Suppressor macrophage treated with lipopolysaccharide for 4 hours (primary cell): ENCODE measurements at regions not wholly inside any gene's neighbourhood (a gene's known extent, or its start where the extent isn't known, plus 50 kb on each side); places are given as distances from the start of the nearest gene placed in this dataset.
"Not testable (repeated sequence)": the region's sequence is repeated elsewhere in the genome, so short reads cannot be mapped to it uniquely, and the experiment has no call there.

Source experiments
- DNase-seq: peaks from one replicate; pipeline ENCODE4 v3.0.0-alpha.2; 2020

GRCh38 chr13:61214551-61214950, 201.1 kb downstream of the PCDH20 start:
- no peak for DNase-seq

GRCh38 chr13:61205898-61206297, 209.8 kb downstream of the PCDH20 start:
- DNase-seq = not testable (repeated sequence)

DNA sequence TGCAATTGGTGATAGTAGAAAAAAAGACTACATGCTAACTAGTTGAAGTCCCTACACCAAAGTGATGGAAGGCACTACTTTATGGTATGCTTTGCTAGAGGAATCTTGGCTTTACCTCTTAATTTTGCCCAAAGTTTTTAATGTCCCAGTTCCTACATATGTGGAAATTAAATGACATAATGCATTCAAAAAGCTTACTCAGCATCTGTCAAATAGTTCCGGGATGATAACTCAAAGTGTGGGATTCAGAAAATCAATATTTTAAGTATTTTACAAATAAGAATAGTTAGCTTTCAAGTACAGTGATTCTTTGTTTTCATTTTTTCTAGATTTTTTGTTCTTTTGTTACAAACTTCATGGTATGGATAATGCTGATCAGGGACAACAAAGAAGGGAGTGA, 211.6 kb downstream of the PCDH20 start:
- no peak for DNase-seq

GRCh38 chr13:61202042-61202441, 213.6 kb downstream of the PCDH20 start:
- DNase-seq = no peak

DNA sequence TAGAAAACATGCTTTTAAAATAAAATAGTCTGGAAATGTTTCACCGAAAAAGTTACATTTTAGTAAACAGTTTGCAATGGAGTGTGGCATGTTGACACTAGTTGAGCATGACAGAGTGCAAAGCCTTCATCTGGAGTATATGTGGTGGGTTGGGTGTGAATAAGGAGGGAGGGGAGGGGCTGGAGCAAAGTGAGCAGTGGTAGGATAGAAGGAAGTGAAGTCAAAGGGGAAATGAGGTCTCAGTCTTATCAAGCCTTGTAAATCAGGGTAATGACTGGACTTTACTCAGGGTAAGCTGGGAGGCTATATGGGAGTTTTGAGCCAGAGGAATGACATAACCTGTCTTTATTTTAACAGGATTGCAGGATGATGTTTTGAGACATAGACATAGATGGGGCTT, 222.8 kb downstream of the PCDH20 start:
- no peak for DNase-seq

- DNase-seq = no peak
Measured at GRCh38 chr13:61188057-61188456, 227.6 kb downstream of the PCDH20 start.

DNA sequence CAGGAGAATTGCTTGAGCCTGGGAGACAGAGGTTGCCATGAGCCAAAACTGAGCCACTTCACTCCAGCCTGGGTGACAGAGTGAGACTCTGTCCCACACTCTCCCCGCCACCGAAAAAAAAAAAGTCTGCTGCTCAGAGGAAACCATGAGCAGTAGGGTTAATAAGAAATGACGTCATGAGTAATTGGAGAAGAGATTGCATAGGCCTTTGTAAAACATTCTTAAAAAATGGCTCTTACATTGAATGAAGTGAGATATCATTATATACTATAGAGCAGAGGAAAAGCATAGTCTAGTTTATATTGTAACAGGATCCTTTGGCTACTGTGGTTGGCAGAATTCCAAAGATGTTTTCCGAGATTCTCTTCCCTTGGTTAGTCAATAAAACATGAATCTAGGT, 228.2 kb downstream of the PCDH20 start:
- no peak for DNase-seq

GRCh38 chr13:61183670-61184069, 232.0 kb downstream of the PCDH20 start:
- no peak for DNase-seq

- no peak for DNase-seq
Measured at GRCh38 chr13:61180234-61180633, 235.4 kb downstream of the PCDH20 start.

- DNase-seq = no peak
Measured at GRCh38 chr13:61179741-61180140, 235.9 kb downstream of the PCDH20 start.

- DNase-seq = no peak
Measured at GRCh38 chr13:61170856-61171255, 244.8 kb downstream of the PCDH20 start.

- DNase-seq = no peak
Measured at GRCh38 chr13:61162636-61163035, 253.0 kb downstream of the PCDH20 start.

- DNase-seq = no peak
Measured at GRCh38 chr13:61162106-61162505, 253.5 kb downstream of the PCDH20 start.

GRCh38 chr13:61156753-61157152, 258.9 kb downstream of the PCDH20 start:
- no peak for DNase-seq

- no peak for DNase-seq
Measured at GRCh38 chr13:61151062-61151461, 264.6 kb downstream of the PCDH20 start.

DNA sequence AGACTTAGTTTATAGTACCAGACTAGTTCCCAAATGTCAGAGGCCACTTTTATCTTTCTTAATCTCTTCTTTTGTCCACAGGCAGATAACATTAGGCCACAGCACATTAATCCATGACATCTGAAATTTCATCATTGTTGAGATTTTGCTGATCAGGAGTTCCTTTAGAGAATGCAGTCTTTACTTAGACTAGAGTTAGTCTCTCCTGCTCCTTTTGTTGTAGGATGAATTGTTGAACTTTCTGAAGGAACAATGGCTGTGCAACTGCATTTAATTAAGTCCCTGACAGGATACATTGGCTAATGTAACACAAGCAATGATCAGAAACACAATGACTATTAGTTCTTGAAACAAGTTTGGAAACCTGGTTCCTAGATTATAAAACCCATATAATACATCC, 266.3 kb downstream of the PCDH20 start:
- no peak for DNase-seq

GRCh38 chr13:61148691-61149315, 266.8 kb downstream of the PCDH20 start:
- no peak for DNase-seq

- DNase-seq = no peak
Measured at GRCh38 chr13:61148211-61148610, 267.4 kb downstream of the PCDH20 start.

DNA sequence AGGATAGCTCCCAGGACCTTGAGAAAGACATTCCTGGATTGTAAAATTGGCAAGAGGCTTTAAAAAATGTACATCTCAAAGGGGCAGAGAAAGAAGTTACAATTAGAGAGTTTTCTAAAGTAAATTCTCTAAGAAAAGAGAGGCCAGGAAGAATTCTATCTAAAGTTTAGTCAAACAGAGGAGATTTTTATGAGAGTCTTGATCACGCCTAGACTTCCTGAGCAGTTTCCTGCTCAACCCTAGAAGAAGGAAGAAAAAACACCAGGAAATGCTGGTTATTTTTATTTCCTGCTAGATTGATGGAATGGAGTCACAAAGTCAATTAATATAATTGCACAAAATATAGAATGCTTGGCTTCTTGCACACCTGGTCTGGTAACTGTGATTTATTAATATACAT, 269.1 kb downstream of the PCDH20 start:
- DNase-seq = no peak

GRCh38 chr13:61146158-61146557, 269.5 kb downstream of the PCDH20 start:
- no peak for DNase-seq

GRCh38 chr13:61144834-61145593, 270.6 kb downstream of the PCDH20 start:
- DNase-seq = no peak

DNA sequence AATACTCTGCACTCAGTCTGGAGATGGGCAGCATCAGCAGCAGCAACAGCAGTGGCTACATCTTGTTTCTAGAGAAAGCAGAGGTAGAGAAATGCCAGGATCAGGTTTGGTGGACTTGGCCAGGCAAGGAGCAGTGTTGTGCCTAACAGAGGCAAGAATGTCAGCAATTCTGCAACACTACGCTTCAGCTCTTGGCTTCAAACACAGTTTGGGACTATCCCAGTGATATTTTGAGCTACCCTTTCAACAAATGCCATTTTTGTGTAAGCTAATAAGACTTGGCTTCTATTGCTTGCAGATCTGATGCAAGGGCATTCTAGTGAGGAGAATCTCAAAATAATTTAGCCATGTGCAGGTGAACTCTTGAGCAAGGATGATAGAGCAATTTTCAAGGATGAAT, 271.3 kb downstream of the PCDH20 start:
- DNase-seq = no peak

- no peak for DNase-seq
Measured at GRCh38 chr13:61142506-61142905, 273.1 kb downstream of the PCDH20 start.

DNA sequence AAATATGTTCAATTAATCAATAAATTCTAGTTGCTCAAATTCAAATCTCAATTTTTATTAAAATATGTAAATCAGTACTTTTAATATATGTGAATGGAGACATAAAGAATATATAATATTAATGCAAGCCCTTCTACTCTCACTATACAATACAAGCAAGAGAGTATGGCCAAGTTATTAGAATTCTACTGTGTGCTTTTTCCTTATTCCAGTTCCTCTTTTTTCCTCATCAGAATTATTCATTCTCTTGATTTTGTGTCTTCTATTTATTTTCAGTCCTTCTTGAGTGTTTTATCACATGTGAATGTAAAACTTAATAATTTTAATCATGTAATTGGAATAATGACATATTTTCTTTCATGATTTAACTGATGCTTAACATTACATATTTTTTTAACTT, 276.8 kb downstream of the PCDH20 start:
- DNase-seq = no peak

DNA sequence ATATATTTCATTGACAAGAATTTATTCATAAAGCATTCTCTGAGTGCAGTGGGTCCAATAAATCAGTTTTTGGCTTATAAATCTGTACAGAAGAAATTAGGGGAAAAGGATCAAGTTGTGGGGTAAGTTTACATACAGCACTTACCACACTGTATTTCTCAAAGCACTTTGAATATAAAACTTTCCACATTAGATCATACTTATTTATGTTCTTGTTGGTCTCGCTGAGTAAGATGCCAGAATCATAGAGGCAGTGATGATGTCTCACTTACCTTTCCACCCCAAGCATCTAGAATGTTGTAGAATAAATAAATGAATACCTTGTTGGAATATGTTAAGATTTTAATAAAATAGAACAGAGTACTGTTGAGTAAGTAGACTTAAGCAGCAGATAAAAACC, 279.1 kb downstream of the PCDH20 start:
- DNase-seq = no peak
